ENCODE measurements at regions not wholly inside any gene's neighbourhood (a gene's known extent, or its start where the extent isn't known, plus 50 kb on each side); places are given as distances from the start of the nearest gene placed in this dataset.

DNA sequence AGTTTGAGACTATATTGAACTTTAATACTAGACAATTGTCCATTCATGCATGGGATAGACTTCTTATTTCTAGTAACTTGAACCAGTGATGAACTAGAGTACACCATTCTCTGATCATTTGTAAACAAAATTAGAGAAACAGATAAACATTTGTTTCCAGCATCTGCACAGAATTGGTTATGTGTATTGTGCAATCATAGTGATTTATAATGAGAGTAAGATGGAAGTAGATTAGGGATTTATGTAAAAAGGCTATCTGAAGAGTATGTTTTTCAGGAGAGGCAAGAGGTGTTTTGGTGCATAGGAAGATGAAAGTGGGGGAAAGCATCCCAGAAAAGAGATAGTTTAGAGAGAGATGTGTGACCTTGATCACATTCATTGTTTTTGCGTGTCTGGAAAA is 695.0 kb downstream of the SQOR start:
- H3K4me3 ChIP-seq (ENCODE audit: low read length), result no peak overlapping the region
- no peak for DNase-seq (ENCODE audit: low read depth, low spot score)

DNA sequence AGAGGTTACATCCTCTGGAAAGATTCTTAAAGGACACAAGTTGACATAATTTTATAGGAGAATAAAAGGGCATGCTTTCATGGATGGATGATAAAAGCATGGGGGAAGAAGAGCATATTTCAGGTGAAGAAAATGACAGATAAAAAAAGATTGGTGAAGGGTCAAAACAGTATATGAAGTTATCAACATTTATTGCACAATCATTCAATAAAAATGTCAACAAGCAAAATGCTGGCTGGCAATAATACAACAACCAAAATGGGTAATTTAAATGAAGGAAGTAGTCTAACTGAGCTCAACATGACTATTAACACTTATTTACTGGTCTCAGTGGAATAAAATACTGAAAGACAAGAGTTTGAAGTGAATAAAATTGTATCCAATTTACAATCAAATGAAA is 696.7 kb downstream of the SQOR start:
- DNase-seq (ENCODE audit: low read depth, low spot score), result no peak
- no peak overlapping the region for H3K4me3 ChIP-seq (ENCODE audit: low read length)

DNA sequence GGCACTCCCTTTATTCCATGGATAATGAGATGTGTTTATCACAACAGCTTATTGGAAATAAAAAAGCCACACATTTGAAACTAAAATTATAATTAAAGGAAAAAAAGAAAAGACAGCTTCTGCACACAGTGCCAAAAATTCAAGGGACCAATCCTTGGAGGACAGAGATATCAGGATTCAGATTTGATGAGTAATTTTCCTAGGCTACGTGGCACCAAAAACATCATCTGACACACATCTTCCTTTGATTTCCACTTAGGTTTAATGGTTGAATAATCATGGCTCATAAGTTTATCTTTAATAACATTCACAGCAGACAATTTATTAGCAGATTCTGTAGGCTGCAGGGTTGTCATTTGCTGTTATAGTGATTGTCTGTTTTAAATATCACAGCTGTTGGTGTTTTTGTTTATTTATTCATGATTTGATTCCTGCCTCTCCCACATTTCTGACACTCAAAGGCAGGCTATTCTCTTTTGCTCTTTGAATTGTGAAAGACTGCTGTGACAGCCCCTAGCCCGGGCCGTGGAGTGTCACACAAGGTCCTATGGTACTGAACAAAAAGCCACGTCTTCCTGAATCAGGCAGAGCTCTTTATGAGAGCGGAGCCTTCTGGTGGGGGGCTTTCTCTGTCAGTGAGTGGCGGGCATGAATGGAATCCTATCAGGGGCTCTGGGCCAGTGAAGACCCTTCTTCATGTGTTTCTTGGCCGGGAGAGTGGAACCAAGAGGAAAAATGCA is 708.5 kb downstream of the SQOR start:
- no peak for DNase-seq (ENCODE audit: low read depth, low spot score)
- no peak overlapping the region for H3K4me3 ChIP-seq (ENCODE audit: low read length)

DNA sequence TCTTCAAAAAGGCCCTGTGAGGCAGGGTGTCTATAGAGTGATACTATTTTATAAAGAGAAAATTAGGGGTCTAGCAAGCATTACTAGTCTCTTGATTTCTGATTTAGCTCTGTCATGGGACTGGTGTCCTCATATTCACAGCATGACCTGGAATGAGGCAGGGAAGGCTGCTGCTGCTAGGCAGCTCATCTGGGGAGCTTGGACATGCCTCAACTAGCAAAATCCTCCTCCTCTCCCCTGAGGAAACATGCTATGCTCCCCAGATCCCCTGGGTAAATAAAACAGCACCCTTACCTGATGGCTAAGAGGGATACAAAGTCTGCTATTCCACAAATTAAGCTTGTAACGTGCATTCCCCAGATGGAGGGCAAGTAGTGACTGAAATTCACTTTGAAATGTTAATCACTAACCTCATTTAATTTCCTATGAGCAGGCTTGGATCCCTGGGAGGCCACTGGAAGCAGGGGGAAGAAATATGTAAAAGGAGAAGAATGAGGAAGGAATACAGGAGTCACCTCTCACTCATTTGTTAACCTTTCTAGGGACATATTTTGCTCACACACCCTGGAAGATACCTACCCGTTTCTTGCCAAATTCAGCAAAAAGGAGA is 709.4 kb downstream of the SQOR start:
- DNase-seq (ENCODE audit: low read depth, low spot score), result no peak
- no peak overlapping the region for H3K4me3 ChIP-seq (ENCODE audit: low read length)

DNA sequence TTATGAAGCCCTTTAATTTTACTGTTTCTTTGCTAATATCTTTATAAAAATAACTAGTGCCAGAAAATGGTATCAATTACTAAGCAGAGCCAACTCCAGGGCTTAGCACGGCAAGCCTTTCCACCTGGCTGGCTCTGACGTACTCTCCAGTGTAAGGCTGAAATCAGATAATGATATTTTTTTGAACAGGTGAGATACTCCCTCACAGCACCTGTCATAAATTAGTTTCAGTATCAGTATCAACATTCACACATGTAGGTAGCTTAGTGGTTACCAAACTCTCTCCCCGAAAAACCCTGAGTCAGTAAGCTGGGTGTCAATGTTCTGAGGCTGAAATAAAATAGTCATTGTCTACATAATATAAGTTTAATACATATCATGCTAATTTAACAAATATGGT is 710.1 kb downstream of the SQOR start:
- H3K4me3 ChIP-seq (ENCODE audit: low read length), result no peak overlapping the region
- DNase-seq (ENCODE audit: low read depth, low spot score), result no peak

DNA sequence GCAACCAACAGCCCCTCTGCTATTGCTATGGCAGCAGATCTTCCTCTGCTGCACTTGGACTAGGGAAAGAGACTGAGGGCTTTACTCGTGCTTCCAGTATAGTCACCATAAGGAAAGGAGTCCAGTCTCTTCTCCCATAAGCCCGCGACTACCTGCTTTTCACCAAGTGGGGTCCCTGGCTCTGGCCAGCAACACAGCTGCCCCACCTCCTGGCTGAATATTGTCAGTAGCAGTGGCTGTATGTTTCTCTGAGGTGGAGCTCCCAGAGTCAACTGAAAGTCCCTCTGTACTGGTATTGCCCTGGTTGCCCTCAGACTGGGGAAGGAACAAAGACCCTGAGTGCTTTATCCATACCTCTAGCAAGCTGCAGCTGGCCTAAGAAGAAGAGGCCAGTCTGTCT is 719.6 kb downstream of the SQOR start:
- no peak overlapping the region for H3K4me3 ChIP-seq (ENCODE audit: low read length)
- no peak for DNase-seq (ENCODE audit: low read depth, low spot score)

DNA sequence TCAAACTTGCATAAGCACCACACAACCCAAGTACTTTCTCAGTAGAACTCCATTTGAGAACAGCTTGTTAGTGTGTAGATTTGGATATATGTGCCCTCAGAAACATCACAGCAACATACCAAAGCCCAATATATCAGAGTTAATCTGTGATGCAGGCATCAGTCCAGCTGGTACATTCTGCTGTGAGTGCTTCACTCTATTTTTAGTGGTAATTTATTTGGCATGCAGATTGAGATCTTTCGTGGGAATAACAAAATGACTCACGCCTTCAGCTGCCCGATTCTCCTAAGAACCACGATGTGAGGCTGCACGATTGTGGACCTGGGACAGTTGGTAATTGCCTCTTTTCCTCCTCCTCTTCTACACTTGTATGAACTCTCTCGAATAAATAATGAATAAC is 730.7 kb downstream of the SQOR start:
- H3K4me3 ChIP-seq (ENCODE audit: low read length), result no peak overlapping the region
- no peak for DNase-seq (ENCODE audit: low read depth, low spot score)

DNA sequence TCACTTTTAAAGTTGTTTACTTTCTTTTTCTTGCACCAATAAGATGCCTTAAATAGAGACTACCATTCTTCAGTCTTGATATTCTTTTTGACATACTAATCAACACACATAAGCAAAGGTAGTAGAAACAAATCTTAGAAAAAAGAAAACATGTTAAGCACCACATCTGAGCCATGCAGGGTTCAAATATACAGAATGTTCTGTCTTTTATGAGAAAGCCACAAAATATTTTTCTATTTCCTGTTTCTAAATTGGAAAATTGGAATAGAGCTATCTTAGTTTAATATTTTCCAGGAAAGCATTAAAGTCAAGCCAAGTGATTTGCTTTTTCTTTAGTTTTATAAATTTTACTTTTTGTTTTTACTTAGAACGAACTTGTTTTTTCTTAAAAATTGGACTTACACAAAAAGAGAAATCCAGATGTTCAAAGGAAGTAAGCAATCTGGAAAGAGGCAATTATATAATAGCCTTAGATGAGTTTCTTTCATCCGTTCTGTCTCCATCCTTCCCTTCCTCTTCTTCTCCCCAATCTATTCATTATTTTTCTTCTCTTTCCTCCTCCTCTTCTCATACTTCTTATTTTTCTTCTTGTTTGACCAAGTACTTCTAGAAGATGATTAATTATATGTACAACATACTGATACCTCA is 731.7 kb downstream of the SQOR start:
- no peak for DNase-seq (ENCODE audit: low read depth, low spot score)
- H3K4me3 ChIP-seq (ENCODE audit: low read length), result no peak overlapping the region

DNA sequence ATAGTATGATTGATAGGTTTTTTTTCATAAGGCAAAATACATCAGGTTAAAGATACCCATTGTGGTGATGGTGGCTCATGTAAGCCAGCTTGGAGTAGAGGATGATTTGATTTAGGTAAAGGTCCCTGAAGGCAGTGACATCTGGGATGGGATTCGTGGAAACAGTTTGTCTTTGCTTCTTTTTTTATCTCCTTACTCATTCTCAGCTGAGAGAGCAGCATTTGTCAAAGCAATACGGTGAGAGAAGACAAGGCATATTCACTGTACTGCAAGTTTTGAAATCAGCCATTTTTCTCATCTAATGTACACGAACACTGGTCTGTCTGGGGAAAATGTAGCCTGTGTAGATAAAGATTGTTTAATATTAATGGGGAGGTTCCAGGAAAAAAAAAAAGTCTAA is 749.1 kb downstream of the SQOR start:
- DNase-seq (ENCODE audit: low read depth, low spot score), result no peak
- H3K4me3 ChIP-seq (ENCODE audit: low read length), result no peak overlapping the region

DNA sequence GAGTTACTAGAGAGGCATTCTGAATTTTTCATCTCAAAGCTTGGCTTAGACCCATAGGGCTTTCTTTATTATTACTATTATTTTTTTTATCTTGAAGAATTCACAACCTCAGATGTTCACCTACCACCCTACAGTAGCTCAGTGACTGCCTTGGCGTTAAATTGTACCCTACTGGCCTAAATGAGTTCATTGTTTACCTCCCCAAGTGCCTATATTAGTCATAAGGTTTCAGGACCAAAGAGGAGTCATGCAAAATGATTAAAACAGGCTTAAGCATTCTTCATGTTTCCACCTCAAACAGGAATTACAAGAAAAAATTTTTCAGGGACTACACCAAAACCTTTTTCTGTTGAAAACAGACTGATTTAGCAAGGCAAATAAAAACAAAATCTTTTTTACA is 751.5 kb downstream of the SQOR start:
- no peak overlapping the region for H3K4me3 ChIP-seq (ENCODE audit: low read length)

DNA sequence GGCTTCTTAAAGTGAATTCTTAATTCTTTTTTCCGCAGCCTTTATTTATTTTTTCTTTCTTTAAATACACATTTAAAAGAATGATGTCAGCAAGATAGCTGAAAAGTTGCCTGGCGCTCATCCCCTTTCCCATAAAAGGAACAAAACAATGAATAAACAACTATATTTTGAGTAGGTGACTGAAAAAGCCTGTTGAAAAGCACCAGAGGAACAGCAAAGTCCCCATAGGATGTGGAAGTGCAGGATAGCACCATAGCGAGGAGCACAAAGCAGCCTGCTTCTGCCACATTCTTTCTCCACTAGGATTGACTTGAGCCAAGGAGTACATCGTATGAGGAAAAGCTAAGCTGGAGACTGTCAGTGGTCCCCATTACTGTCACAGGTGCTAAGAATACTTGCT is 754.9 kb downstream of the SQOR start:
- H3K4me3 ChIP-seq (ENCODE audit: low read length), result no peak overlapping the region
- DNase-seq (ENCODE audit: low read depth, low spot score), result no peak

More for the DNA sequence above, 751.5 kb downstream of the SQOR start:
- DNase-seq (ENCODE audit: low read depth, low spot score), result no peak

DNA sequence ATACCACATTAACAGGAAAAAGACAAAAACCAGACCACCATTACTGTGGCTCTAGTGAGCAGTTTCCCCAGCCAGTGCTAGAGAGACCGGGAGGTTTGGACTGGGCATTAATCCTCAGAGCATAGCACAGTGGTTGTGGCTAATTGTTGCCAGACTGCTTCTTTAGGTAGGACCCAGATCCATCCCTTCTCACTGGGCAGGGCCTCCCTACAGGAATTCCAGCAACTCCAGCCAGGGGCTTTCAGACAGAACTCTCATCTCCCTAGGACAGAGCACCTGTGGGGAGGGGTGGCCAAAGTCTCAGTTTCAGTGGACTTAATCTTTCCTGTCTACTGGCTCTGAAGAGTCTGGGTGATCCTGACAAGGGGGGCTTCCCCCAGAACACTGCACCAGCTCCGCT is 759.6 kb downstream of the SQOR start:
- DNase-seq (ENCODE audit: low read depth, low spot score), result no peak
- no peak overlapping the region for H3K4me3 ChIP-seq (ENCODE audit: low read length)

DNA sequence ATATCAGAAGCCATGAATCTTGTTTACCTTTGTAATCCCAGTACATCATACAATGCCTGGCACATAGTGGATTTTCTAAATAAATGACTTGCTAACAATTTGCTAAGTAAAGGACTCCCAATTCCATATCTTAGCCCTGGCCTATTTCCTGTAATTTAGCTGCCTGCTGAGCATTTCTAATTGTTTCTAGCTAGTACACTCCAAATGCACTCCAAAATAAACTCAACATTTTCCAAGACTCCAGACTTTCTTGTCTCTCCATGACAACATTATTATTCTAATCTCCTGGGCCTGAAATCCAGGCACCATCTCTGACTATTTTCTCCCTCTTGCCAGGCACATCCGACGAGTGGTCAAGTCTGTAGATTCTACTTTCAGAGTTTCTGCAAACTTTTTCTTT is 773.5 kb downstream of the SQOR start:
- H3K4me3 ChIP-seq (ENCODE audit: low read length), result no peak overlapping the region
- no peak for DNase-seq (ENCODE audit: low read depth, low spot score)

DNA sequence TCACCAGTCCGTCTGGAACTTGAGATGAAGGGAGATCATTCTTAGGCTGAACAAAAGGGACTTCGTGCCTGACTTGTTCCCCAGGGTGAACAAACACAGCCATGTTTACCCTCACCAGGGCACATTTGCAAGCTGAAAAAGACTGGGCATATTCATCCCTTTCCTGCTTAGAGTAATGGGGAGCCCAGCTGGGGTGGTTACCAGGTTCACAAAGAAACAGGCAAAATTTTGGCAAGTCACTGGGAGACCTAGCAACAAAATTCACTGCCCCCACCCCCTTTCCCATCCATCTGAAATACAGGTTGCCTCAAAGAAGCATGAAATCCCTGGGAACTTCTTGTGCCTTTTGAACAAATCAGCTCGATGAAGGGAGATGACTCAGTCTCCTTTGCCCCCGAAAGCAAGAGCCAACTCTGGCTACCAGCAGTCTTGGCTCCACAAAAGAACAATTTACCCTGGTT is 775.0 kb downstream of the SQOR start:
- H3K4me3 ChIP-seq (ENCODE audit: low read length), result no peak overlapping the region
- no peak for DNase-seq (ENCODE audit: low read depth, low spot score)

DNA sequence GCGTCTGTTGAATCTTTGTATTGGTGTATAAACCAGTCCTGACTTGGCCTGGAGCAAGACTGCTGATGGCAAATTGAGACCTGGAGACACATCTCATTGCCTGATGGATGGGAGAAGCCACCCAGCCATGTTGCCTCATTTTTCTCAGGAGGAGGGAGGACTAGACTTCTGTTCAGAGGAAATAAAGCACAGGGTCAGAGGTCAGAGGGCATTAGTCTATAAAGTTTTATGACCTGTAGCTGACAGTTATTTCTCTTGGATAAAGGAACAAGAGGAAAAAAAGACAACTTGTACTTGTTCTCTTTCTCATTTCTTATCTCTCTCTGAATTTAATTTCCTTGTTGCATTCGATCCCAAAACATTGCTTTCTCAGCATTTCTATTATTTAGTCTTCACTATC is 775.9 kb downstream of the SQOR start:
- no peak for DNase-seq (ENCODE audit: low read depth, low spot score)
- no peak overlapping the region for H3K4me3 ChIP-seq (ENCODE audit: low read length)

DNA sequence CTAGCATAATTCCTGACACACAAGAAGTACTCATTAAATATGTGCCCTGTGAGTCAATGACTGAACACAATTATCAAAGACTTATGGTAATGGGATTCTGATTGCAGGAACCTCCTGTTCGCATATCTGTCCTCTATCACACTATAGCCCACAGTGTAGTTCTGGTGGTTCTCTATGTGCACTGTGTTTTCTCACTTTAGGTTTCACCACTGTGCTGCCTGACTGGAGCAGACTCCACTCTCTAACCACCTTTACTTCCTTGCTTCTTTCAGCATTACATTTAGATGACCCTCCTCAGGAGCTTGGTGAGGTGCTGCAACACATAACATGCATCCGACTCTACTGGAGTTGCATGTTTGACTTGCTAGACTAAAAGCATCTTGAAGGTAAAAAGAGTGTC is 777.1 kb downstream of the SQOR start:
- no peak overlapping the region for H3K4me3 ChIP-seq (ENCODE audit: low read length)
- DNase-seq (ENCODE audit: low read depth, low spot score), result no peak

DNA sequence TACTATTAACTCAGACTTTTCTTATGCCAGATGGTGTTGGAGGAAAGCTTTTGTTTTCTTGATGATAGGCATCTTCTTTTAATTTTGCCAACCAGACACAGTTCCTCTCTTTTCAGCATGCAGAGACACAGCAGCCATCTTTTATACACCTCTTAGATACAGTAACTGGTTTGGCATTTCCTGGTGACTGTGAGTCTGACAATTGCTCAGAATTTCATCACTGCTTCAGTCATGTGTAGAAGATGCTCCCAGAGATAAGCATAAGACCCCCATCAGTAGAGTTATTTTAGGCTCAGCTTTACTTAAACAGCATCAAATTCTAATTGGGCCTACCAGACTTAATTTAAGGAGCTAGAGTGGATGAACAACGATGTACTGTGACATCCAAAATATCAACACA is 779.0 kb downstream of the SQOR start:
- DNase-seq (ENCODE audit: low read depth, low spot score), result no peak
- no peak overlapping the region for H3K4me3 ChIP-seq (ENCODE audit: low read length)

DNA sequence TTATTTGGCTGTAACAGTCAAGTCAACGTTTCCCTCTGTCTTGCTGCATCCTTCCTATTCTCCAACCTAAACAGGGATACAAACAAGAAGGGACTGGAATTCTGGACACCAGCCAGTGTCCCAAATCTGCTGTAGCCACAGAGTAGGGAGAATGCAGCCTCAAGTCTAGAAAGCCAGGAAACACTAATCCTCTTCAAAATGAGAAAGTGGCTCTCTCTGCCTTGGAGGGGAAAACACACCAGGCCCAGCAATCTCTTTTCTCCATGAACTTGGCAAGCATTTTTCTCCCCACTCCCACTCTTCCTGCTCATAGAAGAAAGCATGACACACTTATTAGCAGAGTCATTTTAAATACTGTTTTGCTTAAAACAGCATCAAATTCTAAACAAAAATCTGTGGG is 781.7 kb downstream of the SQOR start:
- no peak for DNase-seq (ENCODE audit: low read depth, low spot score)
- H3K4me3 ChIP-seq (ENCODE audit: low read length), result no peak overlapping the region

DNA sequence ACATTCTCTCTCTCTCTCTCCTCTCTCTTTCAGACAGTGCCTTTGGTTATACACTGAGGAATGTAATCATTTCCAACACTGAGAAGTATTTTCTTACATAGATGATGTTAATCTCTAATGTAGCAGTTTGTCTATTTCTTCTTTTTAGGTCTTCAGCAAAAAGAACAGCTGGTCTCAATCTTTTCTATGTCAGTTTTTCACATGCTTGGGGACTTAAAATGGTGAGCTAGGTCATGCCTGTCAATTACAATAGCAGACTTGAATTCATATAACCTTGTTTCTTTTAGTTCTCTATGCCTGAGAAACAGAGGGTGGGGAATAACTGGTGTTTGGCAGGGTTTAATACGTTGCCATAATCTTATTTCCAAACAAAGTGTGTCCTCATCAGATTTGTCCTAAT is 786.2 kb downstream of the SQOR start:
- DNase-seq (ENCODE audit: low read depth, low spot score), result no peak
- H3K4me3 ChIP-seq (ENCODE audit: low read length), result no peak overlapping the region

DNA sequence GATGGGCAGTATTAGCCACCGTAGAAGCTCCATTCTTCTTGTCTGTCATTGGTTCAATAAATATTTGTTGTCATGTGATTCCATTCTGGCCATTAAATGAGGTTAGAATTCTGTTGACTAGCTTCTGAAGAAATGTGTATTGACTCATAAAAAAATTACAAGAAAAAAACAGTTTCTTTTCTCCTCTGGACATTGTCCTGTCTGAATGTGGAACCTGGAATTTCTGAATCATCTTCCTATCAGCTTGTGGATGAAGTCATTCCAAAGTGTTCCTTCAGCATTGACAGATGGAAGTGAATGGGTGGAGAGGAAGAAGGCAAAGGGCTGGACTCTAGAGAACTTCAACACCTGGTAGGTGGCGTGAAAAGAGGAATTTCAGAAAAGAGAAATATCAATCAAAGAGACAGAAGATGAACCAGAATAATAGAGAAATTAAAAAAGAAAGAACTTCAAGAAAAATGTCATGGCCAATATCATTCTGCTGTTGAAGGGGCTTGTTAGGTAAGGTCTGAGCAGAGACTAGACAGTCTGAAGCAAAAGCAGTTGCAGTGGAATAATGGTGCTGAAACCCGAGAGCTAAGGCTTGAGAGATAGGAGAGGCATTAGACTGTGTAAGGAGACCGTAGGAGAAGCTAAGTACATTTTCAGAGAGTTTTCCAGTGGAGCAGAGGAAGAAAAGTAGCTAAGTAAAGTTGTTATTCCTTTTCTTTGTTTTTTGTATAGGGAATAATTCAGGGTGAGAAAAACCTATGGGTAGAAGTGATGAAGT is 806.6 kb downstream of the SQOR start:
- DNase-seq (ENCODE audit: low read depth, low spot score), result no peak

More for the DNA sequence above, 806.6 kb downstream of the SQOR start:
- no peak overlapping the region for H3K4me3 ChIP-seq (ENCODE audit: low read length)

Data from Jurkat, Clone E6-1 (cell line).